ENCODE measurements at regions not wholly inside any gene's neighbourhood (a gene's known extent, or its start where the extent isn't known, plus 50 kb on each side); places are given as distances from the start of the nearest gene placed in this dataset.

DNA sequence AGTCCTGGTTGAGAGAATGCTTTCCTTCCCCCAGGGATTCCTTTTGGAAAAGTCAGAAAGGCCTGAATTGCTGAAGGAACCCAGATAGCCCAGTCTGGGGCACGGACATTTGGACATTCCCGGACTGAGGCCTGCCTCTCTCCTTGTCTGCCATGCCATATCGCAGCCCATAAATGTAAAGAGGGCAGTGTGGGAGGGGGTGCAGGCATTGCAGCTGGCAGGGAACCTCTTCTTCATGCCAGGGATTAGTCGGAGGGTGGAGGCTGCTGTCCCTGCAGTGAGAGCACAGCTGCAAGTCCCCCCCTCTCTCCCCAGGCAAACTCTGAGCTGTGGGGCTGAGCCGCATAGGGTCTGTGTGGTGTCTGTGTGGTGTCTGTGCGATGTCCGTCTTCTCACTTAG lies 486.0 kb upstream of the MKI67 start:
- no peak overlapping the region for H3K27ac ChIP-seq
- no peaks in the 10 kb centered on the region for H3K9me3 ChIP-seq
- no peak for ATAC-seq
- H3K27me3 ChIP-seq = no peaks in the 10 kb centered on the region
- H3K36me3 ChIP-seq = no peaks in the 10 kb centered on the region
- DNase-seq = no peak
- TF ChIP-seq, protein P1, sequence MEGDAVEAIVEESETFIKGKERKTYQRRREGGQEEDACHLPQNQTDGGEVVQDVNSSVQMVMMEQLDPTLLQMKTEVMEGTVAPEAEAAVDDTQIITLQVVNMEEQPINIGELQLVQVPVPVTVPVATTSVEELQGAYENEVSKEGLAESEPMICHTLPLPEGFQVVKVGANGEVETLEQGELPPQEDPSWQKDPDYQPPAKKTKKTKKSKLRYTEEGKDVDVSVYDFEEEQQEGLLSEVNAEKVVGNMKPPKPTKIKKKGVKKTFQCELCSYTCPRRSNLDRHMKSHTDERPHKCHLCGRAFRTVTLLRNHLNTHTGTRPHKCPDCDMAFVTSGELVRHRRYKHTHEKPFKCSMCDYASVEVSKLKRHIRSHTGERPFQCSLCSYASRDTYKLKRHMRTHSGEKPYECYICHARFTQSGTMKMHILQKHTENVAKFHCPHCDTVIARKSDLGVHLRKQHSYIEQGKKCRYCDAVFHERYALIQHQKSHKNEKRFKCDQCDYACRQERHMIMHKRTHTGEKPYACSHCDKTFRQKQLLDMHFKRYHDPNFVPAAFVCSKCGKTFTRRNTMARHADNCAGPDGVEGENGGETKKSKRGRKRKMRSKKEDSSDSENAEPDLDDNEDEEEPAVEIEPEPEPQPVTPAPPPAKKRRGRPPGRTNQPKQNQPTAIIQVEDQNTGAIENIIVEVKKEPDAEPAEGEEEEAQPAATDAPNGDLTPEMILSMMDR (IDR thresholded peaks at IDR 0.05) = no peak
- no peak for TF ChIP-seq POLR2A (IDR thresholded peaks at IDR 0.05)
- H3K4me1 ChIP-seq = no peaks in the 10 kb centered on the region
- intact Hi-C loops (cut with DNase I) = no loop called here
- no peak overlapping the region for H3K4me3 ChIP-seq
- WGBS, 4 donors = 77 to 88% (median 86%) methylated on average over 4 to 7 of the region's 7 CpGs

DNA sequence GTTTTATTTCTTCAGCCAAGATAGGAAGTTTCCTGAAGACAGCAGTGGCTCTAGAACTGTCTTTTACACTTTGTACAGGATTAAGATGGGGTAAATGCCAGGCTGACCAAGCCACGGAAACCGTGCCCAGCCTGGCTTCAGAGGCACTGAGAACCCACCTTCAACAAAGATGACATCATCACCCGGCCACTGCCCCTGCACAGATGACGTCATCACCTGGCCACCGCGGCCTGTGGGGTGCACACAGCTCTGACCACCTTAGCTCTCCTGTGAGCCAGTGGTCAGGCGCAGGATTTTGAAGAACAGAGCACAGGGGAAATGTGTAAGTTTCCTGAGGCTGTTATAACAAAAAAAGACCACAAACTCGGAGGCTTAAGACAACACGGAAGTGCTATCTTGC lies 486.4 kb upstream of the MKI67 start:
- Histone ChIP-seq H3K27me3 (no peaks in the 10 kb centered on the region), H3K4me1 (no peaks in the 10 kb centered on the region), H3K4me3 (no peak overlapping the region), H3K27ac (no peak overlapping the region), H3K9me3 (no peaks in the 10 kb centered on the region), H3K36me3 (no peaks in the 10 kb centered on the region)
- DNase-seq (no peak), ATAC-seq (no peak)
- TF ChIP-seq, protein P1 (IDR thresholded peaks at IDR 0.05) = no peak
- no peak for TF ChIP-seq POLR2A (IDR thresholded peaks at IDR 0.05)
- intact Hi-C loops (cut with DNase I) = no loop called here
- 79 to 91% (median 89%) methylated on average over 9 of the region's 9 CpGs for WGBS, 4 donors

DNA sequence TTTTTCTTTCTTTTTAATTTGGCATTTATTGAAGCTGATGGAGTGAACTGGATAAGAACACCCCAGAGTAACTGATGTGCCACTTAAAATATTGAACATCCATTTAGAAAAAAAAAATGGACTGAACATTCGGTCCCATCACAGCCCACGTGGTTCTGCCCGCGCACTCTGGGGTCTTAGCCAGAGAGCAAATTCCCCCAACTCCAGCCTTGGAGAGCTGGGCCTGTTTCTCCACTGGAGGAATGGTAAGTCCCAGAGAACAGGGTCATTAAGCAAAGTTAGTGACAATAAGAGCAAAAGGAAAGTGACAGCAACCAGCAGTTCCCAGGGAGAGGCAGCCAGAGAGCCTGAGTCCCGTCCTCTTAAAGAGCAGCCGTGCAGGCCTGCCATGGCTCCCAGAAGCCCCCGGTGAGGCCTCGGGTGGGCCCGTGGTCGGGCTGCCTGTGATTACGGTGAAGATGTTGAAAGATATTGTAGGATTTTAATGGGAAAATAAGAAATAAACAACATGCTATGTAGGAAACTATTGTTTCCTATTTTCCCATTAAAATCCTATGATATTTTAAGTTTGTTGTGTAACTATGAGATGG lies 487.9 kb upstream of the MKI67 start:
- no peak for ATAC-seq
- Histone ChIP-seq H3K27me3 (peaks cover 0 to 3% (median 0%) of the 10 kb centered on the region in 9 donors), H3K4me3 (no peak overlapping the region), H3K27ac (no peak overlapping the region), H3K36me3 (no peaks in the 10 kb centered on the region), H3K4me1 (no peaks in the 10 kb centered on the region), H3K9me3 (no peaks in the 10 kb centered on the region)
- DNase-seq = no peak
- TF ChIP-seq, protein P1 (IDR thresholded peaks at IDR 0.05) = no peak
- TF ChIP-seq POLR2A (IDR thresholded peaks at IDR 0.05) = no peak
- 81 to 93% (median 84%) methylated on average over 11 of the region's 11 CpGs for WGBS, 4 donors
- intact Hi-C loops (cut with DNase I) = no loop called here

DNA sequence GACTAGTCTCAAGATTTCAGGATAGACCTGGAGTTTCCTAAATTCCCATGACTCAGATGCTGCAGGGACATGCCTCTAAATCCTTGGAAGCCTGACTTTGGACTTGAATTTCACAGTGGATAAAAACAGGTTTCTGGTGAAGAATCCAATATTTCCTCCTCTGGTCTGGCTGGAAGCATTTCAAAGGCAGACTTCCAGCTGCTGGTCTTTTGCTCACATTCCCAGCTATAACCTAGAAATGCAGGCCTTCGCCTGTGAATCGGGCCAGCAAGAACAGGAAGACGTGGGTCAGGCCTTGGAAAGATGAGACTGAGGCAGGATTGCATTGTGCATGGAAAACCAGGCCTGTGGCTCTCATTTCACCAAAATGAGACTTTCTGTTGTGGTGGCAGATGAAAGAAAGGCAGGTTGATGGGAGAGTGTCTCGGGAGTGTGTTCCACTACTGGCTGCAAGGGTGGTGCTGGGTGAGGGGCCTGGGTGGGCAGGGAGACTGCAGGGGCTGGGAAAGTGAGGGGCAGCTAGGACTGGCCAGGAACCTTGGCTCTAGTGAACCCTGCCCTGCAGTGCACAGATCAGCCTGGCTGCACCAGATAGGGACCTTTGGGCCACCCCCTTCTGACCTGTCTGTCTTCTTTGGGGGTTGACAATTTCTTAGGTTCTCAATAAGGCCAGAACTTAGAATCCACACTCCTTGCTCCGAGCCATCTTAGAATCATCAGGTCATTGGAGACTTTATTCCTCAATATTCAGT lies 488.8 kb upstream of the MKI67 start:
- no peak overlapping the region for H3K4me3 ChIP-seq
- no peak overlapping the region for H3K27ac ChIP-seq
- DNase-seq = no peak
- no peak for TF ChIP-seq POLR2A (IDR thresholded peaks at IDR 0.05)
- TF ChIP-seq, protein P1 (IDR thresholded peaks at IDR 0.05) = no peak
- intact Hi-C loops (cut with DNase I) = no loop called here
- 69 to 79% (median 73%) methylated on average over 5 of the region's 5 CpGs for WGBS, 4 donors
- no peaks in the 10 kb centered on the region for H3K4me1 ChIP-seq
- ATAC-seq = peak in 2 of 4 donors; percentile 18 to 34
- no peaks in the 10 kb centered on the region for H3K36me3 ChIP-seq
- peaks cover 0 to 3% (median 0%) of the 10 kb centered on the region in 9 donors for H3K27me3 ChIP-seq
- H3K9me3 ChIP-seq = no peaks in the 10 kb centered on the region
